HepG2 (cell line): ENCODE measurements at regions not wholly inside any gene's neighbourhood (a gene's known extent, or its start where the extent isn't known, plus 50 kb on each side); places are given as distances from the start of the nearest gene placed in this dataset.

Source experiments
- ATAC-seq: fragments of 200-7000 bp; cut with Tn5 transposase; 3 replicates; pipeline ENCODE4 v1.9.1; 2020; ENCODE audit warnings: mild to moderate bottlenecking, moderate library complexity
- BruUV-seq: library from RNA; stranded (reverse); fragments of 400-500 nt; replicated peaks from 2 replicates; lab custom pipeline; 2021; lab: Mats Ljungman, UMichigan
- CTCF ChIA-PET: fragments of 300-600 bp; formaldehyde crosslinking; extraction: SDS; loops from one replicate; lab custom pipeline; 2021; ENCODE audit warnings: low total read pairs, inconsistent platforms, low intra/inter-chr PET ratio; lab: Yijun Ruan, JAX
- POLR2A ChIA-PET: fragments of 350-600 bp; sonication (Branson Sonifier 250); formaldehyde crosslinking; loops from one replicate; lab custom pipeline; 2020; ENCODE audit warnings: antibody characterized with exemption, inconsistent platforms; lab: Yijun Ruan, JAX
- DNase-seq: peaks from one replicate; pipeline ENCODE4 v3.0.0-alpha.2; 2015; ENCODE audit warnings: low spot score
- FAIRE-seq: peaks from 3 replicates; lab custom pipeline; 2011; peaks lifted over from hg19 to GRCh38; lab: Jason Lieb, UNC
- H2AFZ ChIP-seq: one replicate; pipeline ENCODE4 v1.6.1; 2011; ENCODE audit warnings: low read length, inconsistent platforms
- H3K27ac ChIP-seq: fragments of 300-600 bp; 3 replicates; pipeline ENCODE4 v1.8.0; 2011; ENCODE audit warnings: mixed run types, mild to moderate bottlenecking, mixed read lengths, low read length, inconsistent platforms; ENCODE audit not compliant: insufficient read depth; ENCODE audit errors: extremely low read length
- H3K27me3 ChIP-seq, 2 experiments: fragments of 200-600 bp in 1 of 2; 2 replicates in 1 of 2; 3 replicates in 1 of 2; pipeline versions ENCODE4 v1.6.0 to v1.8.0; 2011; ENCODE audit warnings: low read length in 2 of 2, mild to moderate bottlenecking in 2 of 2, moderate library complexity in 2 of 2, inconsistent platforms in 1 of 2; ENCODE audit not compliant: insufficient read depth in 2 of 2, control insufficient read depth in 1 of 2
- H3K36me3 ChIP-seq, 2 experiments: fragments of 200-600 bp in 1 of 2; replicated peaks in 1 of 2; 2 replicates in 1 of 2; 3 replicates in 1 of 2; pipeline versions ENCODE4 v1.5.1 to v1.8.0; 2011; ENCODE audit warnings: low read length in 2 of 2, inconsistent platforms in 1 of 2; ENCODE audit not compliant: insufficient read depth in 2 of 2, control insufficient read depth in 1 of 2
- H3K4me1 ChIP-seq: 2 replicates; pipeline ENCODE4 v1.5.1; 2012; ENCODE audit warnings: low read length, inconsistent platforms; ENCODE audit not compliant: insufficient read depth
- H3K4me2 ChIP-seq: 2 replicates; pipeline ENCODE4 v1.6.0; 2011; ENCODE audit warnings: low read depth, low read length, inconsistent platforms
- H3K4me3 ChIP-seq, 3 experiments: fragments of 200-600 bp in 1 of 3; sonication (generic), shearing (Covaris generic) in 1 of 3; replicated peaks in 1 of 3; 2 replicates each; pipeline ENCODE4 v1.5.1; 2011 to 2016; ENCODE audit warnings: low read length in 3 of 3, inconsistent platforms in 2 of 3, low read depth in 2 of 3, mild to moderate bottlenecking in 2 of 3, control low read depth in 1 of 3, mixed read lengths in 1 of 3; ENCODE audit not compliant: insufficient read depth in 1 of 3
- H3K79me2 ChIP-seq: one replicate; pipeline ENCODE4 v1.6.1; 2011; ENCODE audit warnings: low read length, inconsistent platforms; ENCODE audit not compliant: insufficient read depth
- H3K9ac ChIP-seq: 2 replicates; pipeline ENCODE4 v1.6.0; 2011; ENCODE audit warnings: mild to moderate bottlenecking, low read depth, low read length, inconsistent platforms; ENCODE audit not compliant: insufficient read depth
- H3K9me3 ChIP-seq: 2 replicates; pipeline ENCODE4 v1.5.1; 2012; ENCODE audit warnings: mild to moderate bottlenecking, low read length
- H4K20me1 ChIP-seq: 2 replicates; pipeline ENCODE4 v1.6.0; 2011; ENCODE audit warnings: inconsistent platforms, mild to moderate bottlenecking, low read length, moderate library complexity; ENCODE audit not compliant: insufficient read depth
- ESRRA ChIP-seq: sonication (generic); formaldehyde crosslinking; IDR thresholded peaks from 2 replicates; pipeline ENCODE4 v1.5.1; 2020; ENCODE audit warnings: mild to moderate bottlenecking, low read depth, missing genetic modification reagents
- HES4 ChIP-seq: sonication (generic); formaldehyde crosslinking; IDR thresholded peaks from 2 replicates; pipeline ENCODE4 v1.9.0; 2021; ENCODE audit warnings: mild to moderate bottlenecking, missing genetic modification reagents, borderline replicate concordance
- HNRNPLL ChIP-seq: fragments of 200-400 bp; formaldehyde crosslinking; IDR thresholded peaks from 2 replicates; pipeline ENCODE4 v1.6.1; 2017; ENCODE audit warnings: mild to moderate bottlenecking, low read depth, low read length; ENCODE audit not compliant: poor library complexity, severe bottlenecking
- HNRNPUL1 ChIP-seq: fragments of 200-400 bp; formaldehyde crosslinking; IDR thresholded peaks from 2 replicates; pipeline ENCODE4 v1.6.1; 2017; ENCODE audit warnings: low read depth, mild to moderate bottlenecking, low read length, moderate library complexity
- PAX8 ChIP-seq: sonication (generic); formaldehyde crosslinking; IDR thresholded peaks from 2 replicates; pipeline ENCODE4 v1.8.0; 2022; ENCODE audit warnings: mild to moderate bottlenecking, missing genetic modification reagents, borderline replicate concordance
- POGK ChIP-seq: sonication (generic); formaldehyde crosslinking; conservative IDR thresholded peaks from 2 replicates; pipeline ENCODE4 v1.8.0; 2022; ENCODE audit warnings: mild to moderate bottlenecking, moderate library complexity, missing genetic modification reagents
- REPIN1 ChIP-seq: sonication (generic); formaldehyde crosslinking; IDR thresholded peaks from 2 replicates; pipeline ENCODE4 v1.8.0; 2022; ENCODE audit warnings: missing genetic modification reagents, low read depth, mild to moderate bottlenecking, borderline replicate concordance
- SAFB2 ChIP-seq: sonication (generic); formaldehyde crosslinking; IDR thresholded peaks from 2 replicates; pipeline ENCODE4 v1.5.1; 2020; ENCODE audit warnings: missing genetic modification reagents, low read depth, mild to moderate bottlenecking, borderline replicate concordance
- ZSCAN22 ChIP-seq: sonication (generic); formaldehyde crosslinking; IDR thresholded peaks from 2 replicates; pipeline ENCODE4 v1.4.0; 2020; ENCODE audit warnings: mild to moderate bottlenecking, missing genetic modification reagents
- WGBS: methylation state at CpG from one replicate; pipeline ENCODE4 v1.1.6; 2017; ENCODE audit warnings: low lambda C conversion rate; 5-methylcytosine and 5-hydroxymethylcytosine counted together
- in situ Hi-C: cut with HindIII; loops from 2 replicates; pipeline ENCODE4 v1.10.0; 2017; ENCODE audit warnings: low pct_unique_long_range_greater_than_20kb; ENCODE audit not compliant: extremely low pct_ligation_motif_present
- intact Hi-C: fragments of 100-400 bp; cut with micrococcal nuclease; formaldehyde crosslinking; loops from one replicate; pipeline ENCODE4 v1.10.0; 2022; ENCODE audit not compliant: unreplicated experiment

GRCh38 chr6:16876201-16876600 is 114.9 kb upstream of the ATXN1 start:
- H3K4me3 ChIP-seq, result no peak overlapping the region
- in situ Hi-C loops (no loop called here), intact Hi-C loops (no loop called here)
- H2AFZ ChIP-seq, result no peak overlapping the region
- 0 out of 5 replicates have a peak, but pooled peaks cover 0 to under 1% of the 10 kb centered on the region in 2 experiments for H3K27me3 ChIP-seq
- no peaks in the 10 kb centered on the region for H3K36me3 ChIP-seq
- POLR2A ChIA-PET, result no interaction called here
- H4K20me1 ChIP-seq, result no peaks in the 10 kb centered on the region
- TF ChIP-seq ESRRA (CRISPR knock-in tag) (no peak), HNRNPUL1 (no peak), SAFB2 (no peak), REPIN1 (CRISPR knock-in tag) (no peak), HES4 (CRISPR knock-in tag) (no peak), ZSCAN22 (CRISPR knock-in tag) (no peak), HNRNPLL (no peak), PAX8 (no peak), POGK (CRISPR knock-in tag) (no peak)
- BruUV-seq, result no TSS peak
- CTCF ChIA-PET, result no interaction called here
- WGBS, result 13% methylated on average over 3 of the region's 3 CpGs
- H3K9ac ChIP-seq, result no peak overlapping the region
- no peak for ATAC-seq
- no peaks in the 10 kb centered on the region for H3K9me3 ChIP-seq
- H3K4me2 ChIP-seq, result no peak overlapping the region
- no peak overlapping the region for H3K27ac ChIP-seq
- H3K4me1 ChIP-seq, result no peaks in the 10 kb centered on the region
- no peak for FAIRE-seq
- no peaks in the 10 kb centered on the region for H3K79me2 ChIP-seq
- no peak for DNase-seq
